Adrenal gland (tissue), 9 donors: ENCODE measurements at regions not wholly inside any gene's neighbourhood (a gene's known extent, or its start where the extent isn't known, plus 50 kb on each side); places are given as distances from the start of the nearest gene placed in this dataset.
"Not testable (repeated sequence)": the region's sequence is repeated elsewhere in the genome, so short reads cannot be mapped to it uniquely, and the experiment has no call there.

Experiments used
- DNase-seq, 7 donors: peaks; one replicate each; pipeline ENCODE4 v3.0.0-alpha.2; 2019 to 2020
- H3K27ac ChIP-seq, 5 donors: fragments of 200-600 bp; sonication (generic) in 4 of 5; 1 replicate in 3 of 5; 2 replicates in 2 of 5; pipeline versions ENCODE4 v1.5.1 to v1.8.0; 2016 to 2020; ENCODE audit warnings: mild to moderate bottlenecking in 1 of 5
- H3K27me3 ChIP-seq: fragments of 200-600 bp; 2 replicates; pipeline ENCODE4 v1.8.0; 2021
- H3K36me3 ChIP-seq, 2 donors: fragments of 200-600 bp; replicated peaks in 1 of 2; 1 replicate in 1 of 2; 2 replicates in 1 of 2; pipeline versions ENCODE4 v1.5.1 to v1.8.0; 2018 to 2022
- H3K4me1 ChIP-seq, 2 donors: fragments of 200-600 bp; replicated peaks in 1 of 2; 1 replicate in 1 of 2; 2 replicates in 1 of 2; pipeline versions ENCODE4 v1.5.1 to v1.8.0; 2018 to 2021
- H3K4me3 ChIP-seq, 4 donors: fragments of 200-600 bp; sonication (generic) in 3 of 4; one replicate each; pipeline ENCODE4 v1.5.1; 2016 to 2018
- H3K9me3 ChIP-seq, 3 donors: fragments of 200-600 bp; sonication (generic) in 1 of 3; replicated peaks in 1 of 3; 1 replicate in 2 of 3; 2 replicates in 1 of 3; pipeline versions ENCODE4 v1.5.1 to v1.8.0; 2016 to 2021
- CTCF ChIP-seq, 6 experiments: fragments of 450-650 bp in 4 of 6; fragments of 200-600 bp in 2 of 6; sonication (generic) in 1 of 6; IDR thresholded peaks; 1 replicate in 5 of 6; 2 replicates in 1 of 6; pipeline versions ENCODE4 v1.5.1 to v1.8.0; 2016 to 2021; ENCODE audit warnings: antibody characterized with exemption in 6 of 6, mild to moderate bottlenecking in 2 of 6, moderate library complexity in 1 of 6
- POLR2A ChIP-seq, 2 donors: fragments of 450-650 bp; IDR thresholded peaks; one replicate each; pipeline ENCODE4 v1.6.1; 2017; ENCODE audit warnings: antibody characterized with exemption in 2 of 2, mild to moderate bottlenecking in 2 of 2, moderate library complexity in 1 of 2
- whole genome bisulfite sequencing, 4 donors: extraction: QIAGEN DNeasy Blood & Tissue Kit in 2 of 4; methylation state at CpG; one replicate each; pipeline versions ENCODE4 v1.1.5 to v1.1.7; 2013 to 2017; 5-methylcytosine and 5-hydroxymethylcytosine counted together
- intact Hi-C, 2 donors: fragments of 100-400 bp; cut with DNase I; formaldehyde crosslinking; loops; one replicate each; pipeline versions ENCODE4 v1.14.1 to v1.15.0; 2022 to 2023
- donor health status: healthy with polysubstance abuse.
- donor health status: Bipolar disorder and iron deficiency.
- donor health status: DM: yes; HTN: yes; CAD: no.
- donor health status: DM: no; HTN: no; CAD: no.
- donor health status: DM: no; HTN: no; CAD: no.

GRCh38 chr6:170147056-170147787 lies 143.7 kb downstream of the DLL1 start:
- TF ChIP-seq CTCF (IDR thresholded peaks at IDR 0.05): no peak
- no peak for TF ChIP-seq POLR2A (IDR thresholded peaks at IDR 0.05)
- Histone ChIP-seq H3K36me3 (no peaks in the 10 kb centered on the region), H3K27ac (peak overlapping the region in 2 of 5 donors; percentile 17 to 36), H3K4me1 (no peaks in the 10 kb centered on the region), H3K9me3 (no peaks in the 10 kb centered on the region), H3K4me3 (no peak overlapping the region), H3K27me3 (peaks cover 4% of the 10 kb centered on the region)
- intact Hi-C loops: no loop called here
- WGBS, 4 donors: 56 to 70% (median 63%) methylated on average over 18 to 23 of the region's 23 CpGs
- DNase-seq: no peak

- TF ChIP-seq POLR2A (IDR thresholded peaks at IDR 0.05) (no peak), CTCF (IDR thresholded peaks at IDR 0.05) (no peak)
- intact Hi-C loops: no loop called here
- Histone ChIP-seq H3K27ac (no peak overlapping the region), H3K36me3 (no peaks in the 10 kb centered on the region), H3K27me3 (peaks cover 4% of the 10 kb centered on the region), H3K4me3 (no peak overlapping the region), H3K9me3 (no peaks in the 10 kb centered on the region), H3K4me1 (no peaks in the 10 kb centered on the region)
- WGBS, 4 donors: 75 to 90% (median 84%) methylated on average over 9 to 11 of the region's 12 CpGs
- no peak for DNase-seq
Observed at GRCh38 chr6:170146640-170147039, 144.2 kb downstream of the DLL1 start.

GRCh38 chr6:170146131-170146530 lies 144.7 kb downstream of the DLL1 start:
- H3K4me3 ChIP-seq, intact Hi-C loops, H3K9me3 ChIP-seq, H3K27ac ChIP-seq, DNase-seq, H3K36me3 ChIP-seq, H3K27me3 ChIP-seq, H3K4me1 ChIP-seq: not testable (repeated sequence)

- H3K27ac ChIP-seq, H3K9me3 ChIP-seq, H3K27me3 ChIP-seq, H3K4me1 ChIP-seq, H3K36me3 ChIP-seq, DNase-seq, H3K4me3 ChIP-seq, intact Hi-C loops: not testable (repeated sequence)
- WGBS, 4 donors: 39 to 57% (median 49%) methylated on average over 3 of the region's 3 CpGs
Observed at GRCh38 chr6:170145716-170146115, 145.2 kb downstream of the DLL1 start.

GRCh38 chr6:170145272-170145592 lies 145.6 kb downstream of the DLL1 start:
- no peak overlapping the region for H3K4me3 ChIP-seq
- no peak for TF ChIP-seq CTCF (IDR thresholded peaks at IDR 0.05)
- no peak for DNase-seq

More at GRCh38 chr6:170145272-170145592, 145.6 kb downstream of the DLL1 start:
- no peaks in the 10 kb centered on the region for H3K36me3 ChIP-seq
- intact Hi-C loops: no loop called here
- H3K27ac ChIP-seq: no peak overlapping the region
- H3K4me1 ChIP-seq: no peaks in the 10 kb centered on the region
- no peaks in the 10 kb centered on the region for H3K9me3 ChIP-seq
- 93 to 99% (median 96%) methylated on average over 3 of the region's 3 CpGs for WGBS, 4 donors
- H3K27me3 ChIP-seq: no peaks in the 10 kb centered on the region
